GM12875 (cell line): ENCODE measurements at regions not wholly inside any gene's neighbourhood (a gene's known extent, or its start where the extent isn't known, plus 50 kb on each side); places are given as distances from the start of the nearest gene placed in this dataset.
A peak's percentile ranks its signal among the peaks of the same experiment; 100 is the strongest.

ENCODE experiments used
- H3K4me3 ChIP-seq: one replicate; pipeline ENCODE4 v1.5.1; 2011; ENCODE audit warnings: low read depth, low read length, control low read depth
- CTCF ChIP-seq: IDR thresholded peaks from 2 replicates; pipeline ENCODE4 v1.5.1; 2011; ENCODE audit warnings: low read depth, mild to moderate bottlenecking, control low read depth, inconsistent platforms, low read length, moderate library complexity, borderline replicate concordance; ENCODE audit not compliant: insufficient read depth

DNA sequence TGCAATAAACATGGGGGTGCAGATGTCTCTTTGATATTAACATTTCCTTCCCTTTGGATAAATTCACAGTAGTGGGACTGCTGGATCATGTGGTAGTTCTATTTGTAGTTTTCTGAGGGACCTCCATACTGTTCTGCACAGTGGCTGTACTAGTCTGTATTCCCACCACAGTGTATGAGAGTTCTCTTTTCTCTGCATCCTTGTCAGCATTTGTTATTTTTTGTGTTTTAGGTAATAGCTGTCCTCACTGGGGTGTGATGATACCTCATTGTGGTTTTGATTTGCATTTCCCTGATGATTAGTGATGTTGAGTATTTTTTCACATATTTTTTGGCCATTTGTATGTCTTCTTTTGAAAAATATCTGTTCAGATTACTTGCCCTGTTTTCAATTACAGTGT, 562.5 kb downstream of the CSNK1G3 start:
- no peak overlapping the region for H3K4me3 ChIP-seq
- TF ChIP-seq CTCF, result no peak

GRCh38 chr5:124072570-124072969, 560.6 kb downstream of the CSNK1G3 start:
- TF ChIP-seq CTCF, result no peak
- no peak overlapping the region for H3K4me3 ChIP-seq

DNA sequence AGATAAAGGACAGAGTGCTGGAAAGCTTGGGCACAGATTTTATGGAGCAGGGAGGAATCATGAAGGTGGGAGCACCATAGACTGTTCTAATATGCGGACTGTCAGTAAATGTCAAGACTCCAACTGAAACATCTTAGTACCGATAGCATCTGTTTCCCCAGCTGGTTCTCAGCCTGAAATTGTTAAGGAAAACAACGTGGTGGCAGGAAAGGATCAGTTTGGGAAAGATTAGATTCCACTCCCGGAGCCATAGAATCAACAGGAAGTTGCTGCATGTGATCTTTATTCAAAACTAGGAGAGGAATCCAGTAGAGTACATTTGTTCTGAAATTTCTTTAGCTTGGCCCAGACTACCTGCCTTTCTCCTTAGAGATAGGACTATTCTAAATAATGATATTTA, 559.1 kb downstream of the CSNK1G3 start:
- no peak overlapping the region for H3K4me3 ChIP-seq
- TF ChIP-seq CTCF, result no peak

DNA sequence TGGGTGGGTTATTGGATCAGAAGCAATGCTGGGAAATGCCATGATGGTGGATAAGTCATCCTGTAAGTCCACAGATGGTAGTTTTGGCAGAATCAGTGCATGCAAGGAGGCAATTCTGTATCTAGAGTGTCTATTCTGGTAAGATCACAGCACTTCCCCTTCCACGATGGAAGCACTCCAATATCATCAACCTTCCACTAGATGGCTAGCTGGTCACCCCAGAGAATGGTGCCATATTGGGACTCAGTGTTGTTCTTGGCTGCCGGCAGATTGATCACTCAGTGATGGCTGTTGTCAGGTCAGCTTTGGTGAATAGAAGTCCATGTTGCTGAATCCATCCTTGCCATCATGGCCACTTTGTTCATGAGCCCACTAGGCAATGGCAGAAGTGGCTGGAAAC, 553.5 kb downstream of the CSNK1G3 start:
- H3K4me3 ChIP-seq, result no peak overlapping the region
- peak; percentile 14; the same call in 1 of the 2 replicates for TF ChIP-seq CTCF

DNA sequence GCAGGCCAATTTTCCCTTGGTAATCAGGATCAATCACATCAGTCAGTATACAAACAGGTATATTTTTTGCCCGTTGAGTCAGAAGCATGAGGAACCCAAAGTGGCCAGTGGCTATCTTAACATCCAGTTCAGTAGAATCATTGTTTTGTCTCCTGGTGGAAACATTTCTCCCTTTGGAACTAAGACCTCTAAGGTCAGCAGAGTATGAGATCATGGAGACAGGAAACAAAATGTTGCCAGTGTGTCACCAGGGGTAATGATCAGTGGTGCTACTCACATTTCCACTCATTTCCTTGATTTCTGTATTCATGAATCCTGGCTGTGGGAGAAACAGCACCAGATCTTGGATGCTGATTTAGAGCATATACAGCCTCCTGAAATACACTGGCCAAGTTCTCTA, 553.0 kb downstream of the CSNK1G3 start:
- TF ChIP-seq CTCF, result no peak
- no peak overlapping the region for H3K4me3 ChIP-seq

DNA sequence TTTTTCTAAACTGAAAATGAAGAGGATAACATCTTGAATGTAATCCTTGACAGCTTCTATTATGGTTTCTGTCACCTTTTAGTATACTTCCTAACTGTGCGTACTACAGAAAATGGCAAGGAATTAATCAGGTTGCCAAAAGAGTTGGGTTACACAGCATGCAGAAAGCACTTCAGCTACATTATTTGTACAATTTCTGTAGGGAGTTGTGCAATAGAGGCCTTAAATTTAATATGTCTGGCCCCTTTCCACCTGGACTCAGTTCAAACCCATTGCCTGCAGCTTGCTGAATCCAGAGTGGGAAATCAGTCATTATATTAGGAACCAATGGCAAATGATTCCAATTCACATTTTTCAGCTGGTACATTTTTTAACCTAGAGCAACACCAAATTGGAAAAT, 549.7 kb downstream of the CSNK1G3 start:
- H3K4me3 ChIP-seq, result no peak overlapping the region
- no peak for TF ChIP-seq CTCF

GRCh38 chr5:124061068-124061430, 549.1 kb downstream of the CSNK1G3 start:
- H3K4me3 ChIP-seq, result no peak overlapping the region
- TF ChIP-seq CTCF, result no peak
